ENCODE measurements at regions not wholly inside any gene's neighbourhood (a gene's known extent, or its start where the extent isn't known, plus 50 kb on each side); places are given as distances from the start of the nearest gene placed in this dataset.

DNA sequence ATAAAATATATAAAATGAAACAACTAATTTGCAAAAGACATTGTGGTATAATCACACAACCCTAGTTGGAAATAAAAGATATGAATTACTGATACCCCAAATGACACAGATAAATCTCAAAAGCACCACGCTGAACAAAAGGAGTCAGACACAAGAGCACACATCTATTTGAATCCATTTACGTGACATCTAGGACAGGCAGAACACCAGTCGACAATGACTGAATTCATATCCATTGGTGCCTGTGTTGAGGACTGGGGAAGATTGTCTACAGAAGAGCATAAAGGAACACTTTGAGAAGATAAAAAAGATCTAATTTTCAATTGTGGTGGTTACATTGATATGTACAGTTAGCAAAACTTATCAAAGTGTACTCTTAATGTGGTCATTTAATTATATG lies 874.1 kb downstream of the LTN1 start:
- TF ChIP-seq, protein P1, sequence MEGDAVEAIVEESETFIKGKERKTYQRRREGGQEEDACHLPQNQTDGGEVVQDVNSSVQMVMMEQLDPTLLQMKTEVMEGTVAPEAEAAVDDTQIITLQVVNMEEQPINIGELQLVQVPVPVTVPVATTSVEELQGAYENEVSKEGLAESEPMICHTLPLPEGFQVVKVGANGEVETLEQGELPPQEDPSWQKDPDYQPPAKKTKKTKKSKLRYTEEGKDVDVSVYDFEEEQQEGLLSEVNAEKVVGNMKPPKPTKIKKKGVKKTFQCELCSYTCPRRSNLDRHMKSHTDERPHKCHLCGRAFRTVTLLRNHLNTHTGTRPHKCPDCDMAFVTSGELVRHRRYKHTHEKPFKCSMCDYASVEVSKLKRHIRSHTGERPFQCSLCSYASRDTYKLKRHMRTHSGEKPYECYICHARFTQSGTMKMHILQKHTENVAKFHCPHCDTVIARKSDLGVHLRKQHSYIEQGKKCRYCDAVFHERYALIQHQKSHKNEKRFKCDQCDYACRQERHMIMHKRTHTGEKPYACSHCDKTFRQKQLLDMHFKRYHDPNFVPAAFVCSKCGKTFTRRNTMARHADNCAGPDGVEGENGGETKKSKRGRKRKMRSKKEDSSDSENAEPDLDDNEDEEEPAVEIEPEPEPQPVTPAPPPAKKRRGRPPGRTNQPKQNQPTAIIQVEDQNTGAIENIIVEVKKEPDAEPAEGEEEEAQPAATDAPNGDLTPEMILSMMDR (IDR thresholded peaks at IDR 0.05): no peak
- TF ChIP-seq EP300 (IDR thresholded peaks at IDR 0.05) (no peak), POLR2AphosphoS5 (IDR thresholded peaks at IDR 0.05) (no peak)
